H4 (cell line): ENCODE measurements at regions not wholly inside any gene's neighbourhood (a gene's known extent, or its start where the extent isn't known, plus 50 kb on each side); places are given as distances from the start of the nearest gene placed in this dataset.
"Not testable (repeated sequence)": the region's sequence is repeated elsewhere in the genome, so short reads cannot be mapped to it uniquely, and the experiment has no call there.

Source experiments
- DNase-seq: peaks from one replicate; pipeline ENCODE4 v3.0.0-alpha.2; 2015; ENCODE audit warnings: low spot score

DNA sequence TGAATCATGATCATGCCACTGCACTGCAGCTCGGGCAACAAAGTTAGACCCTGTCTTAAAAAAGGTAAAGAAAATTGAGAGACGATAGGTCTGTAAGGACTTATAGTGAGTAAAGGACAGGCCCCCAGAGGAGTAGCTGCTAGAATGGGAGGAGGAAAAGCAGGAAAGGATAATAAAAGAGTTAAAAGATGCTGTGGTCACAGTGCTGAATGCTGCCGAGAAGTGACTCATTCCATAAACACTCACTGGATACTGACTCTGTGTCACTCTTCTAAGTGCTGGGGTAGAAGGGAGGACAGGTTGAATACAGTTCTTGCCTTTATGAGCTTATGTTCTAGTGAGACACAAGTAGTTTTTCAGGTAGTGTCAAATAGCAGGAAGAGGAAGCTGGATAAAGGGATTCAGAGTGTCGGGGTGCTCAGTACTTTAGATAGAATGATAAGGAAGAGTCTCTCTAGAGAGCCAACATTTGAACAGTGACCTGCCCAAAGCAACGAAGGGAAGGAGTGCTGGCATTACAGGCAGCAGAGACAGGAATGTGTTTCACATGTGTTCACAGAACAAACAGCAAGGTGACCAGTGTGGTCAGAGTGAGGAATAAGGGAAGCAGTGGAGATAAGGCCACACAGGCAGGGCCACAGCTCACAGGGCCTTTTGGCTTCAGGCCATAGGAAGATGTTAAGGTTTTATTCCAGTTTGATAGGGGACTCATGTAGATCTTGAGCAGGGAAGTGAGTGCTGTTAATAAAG lies 1240.5 kb downstream of the UQCRFS1 start:
- no peak for DNase-seq

DNA sequence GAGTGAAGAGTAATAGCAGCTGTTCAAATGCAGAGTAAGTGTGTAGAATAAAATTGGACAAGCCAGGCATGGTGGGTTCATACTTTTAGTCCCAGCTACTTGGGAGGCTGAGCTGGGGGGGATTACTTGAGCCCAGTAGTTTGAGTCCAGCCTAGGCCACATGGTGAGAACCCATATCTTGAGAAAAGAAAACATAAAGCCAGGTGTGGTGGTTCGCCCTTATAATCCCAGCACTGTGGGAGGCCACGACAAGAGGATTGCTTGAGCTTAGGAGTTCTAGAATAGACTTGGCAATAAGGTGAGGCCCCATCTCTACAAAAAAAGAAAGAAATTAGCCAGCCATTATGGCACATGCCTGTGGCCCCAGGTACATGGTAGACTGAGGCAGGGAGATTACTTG lies 1241.1 kb downstream of the UQCRFS1 start:
- DNase-seq: no peak

DNA sequence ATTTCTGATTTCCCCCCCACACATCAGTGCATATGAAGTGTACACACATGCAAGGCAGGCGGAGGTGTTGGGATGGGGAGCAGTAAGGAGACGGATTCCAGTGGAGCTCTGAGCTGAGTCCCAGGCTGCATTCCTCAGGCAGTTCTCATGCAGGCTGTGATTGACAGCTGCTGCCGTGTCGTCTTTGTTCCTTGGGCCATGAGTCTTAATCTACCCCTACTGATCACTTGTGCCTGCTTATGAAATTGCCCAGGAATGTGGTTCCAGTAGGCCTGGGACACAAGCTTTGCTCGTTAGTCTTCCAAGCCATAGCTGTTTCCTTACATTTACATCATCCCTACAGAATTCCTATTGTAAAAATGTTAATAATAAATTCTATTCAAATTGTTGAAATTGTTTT lies 1241.9 kb downstream of the UQCRFS1 start:
- no peak for DNase-seq

DNA sequence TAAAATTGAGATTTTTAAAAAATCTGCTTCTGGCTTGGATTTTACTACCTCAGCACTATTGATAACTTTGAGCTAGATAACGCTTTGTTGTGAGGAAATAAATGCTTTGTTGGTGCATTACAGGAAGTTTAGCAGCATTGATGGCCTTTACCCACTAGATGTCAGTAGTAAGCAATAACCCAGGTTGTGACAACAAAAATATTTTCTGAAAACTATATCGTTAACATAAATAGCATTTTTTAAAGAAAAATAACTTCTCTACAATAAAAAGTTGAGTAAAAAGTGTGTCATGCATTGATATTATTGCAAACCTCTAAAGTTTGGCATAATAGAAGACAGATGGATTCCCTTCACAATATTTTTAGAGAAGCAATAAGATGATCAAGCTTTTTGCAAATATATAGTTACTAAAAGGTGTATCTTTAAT lies 1246.5 kb downstream of the UQCRFS1 start:
- no peak for DNase-seq

DNA sequence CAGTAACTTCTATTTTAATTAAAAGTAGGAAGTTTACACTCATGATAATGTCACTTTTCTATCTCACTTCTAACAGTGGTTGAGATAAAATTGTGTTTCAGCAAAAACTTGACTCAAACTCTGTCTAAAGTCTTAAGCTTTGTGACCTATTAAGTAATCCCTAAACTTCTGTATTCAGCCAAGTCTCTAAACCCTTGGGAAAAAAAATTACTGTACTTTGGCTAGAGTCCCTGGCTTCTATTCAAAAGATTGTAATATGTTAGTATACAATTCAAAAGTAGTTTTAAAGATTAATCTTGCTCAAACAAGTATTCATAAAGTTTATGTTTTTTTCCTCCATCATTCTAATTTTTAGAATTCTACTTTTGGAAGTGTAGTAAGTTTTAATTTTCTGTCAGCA lies 1248.8 kb downstream of the UQCRFS1 start:
- DNase-seq: no peak

DNA sequence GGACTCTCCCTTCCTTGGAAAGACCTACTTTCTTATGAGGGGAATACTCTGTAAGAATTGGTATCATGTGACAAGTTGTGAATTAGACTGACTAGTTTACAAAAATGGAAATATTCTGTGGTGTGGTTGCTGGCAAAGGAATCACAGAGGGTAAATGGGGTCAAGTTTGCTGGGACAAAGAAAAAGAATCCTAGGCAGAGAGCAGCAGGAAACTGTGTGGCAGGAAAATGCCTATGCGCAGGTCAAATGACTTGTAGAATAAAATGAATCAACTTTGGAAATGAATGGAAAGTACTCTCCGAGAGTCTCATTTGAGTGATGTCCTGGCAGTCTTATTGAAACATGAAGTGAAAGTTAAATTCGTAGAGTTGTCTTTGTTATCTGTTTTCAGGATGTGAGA lies 1250.7 kb downstream of the UQCRFS1 start:
- DNase-seq: no peak

DNA sequence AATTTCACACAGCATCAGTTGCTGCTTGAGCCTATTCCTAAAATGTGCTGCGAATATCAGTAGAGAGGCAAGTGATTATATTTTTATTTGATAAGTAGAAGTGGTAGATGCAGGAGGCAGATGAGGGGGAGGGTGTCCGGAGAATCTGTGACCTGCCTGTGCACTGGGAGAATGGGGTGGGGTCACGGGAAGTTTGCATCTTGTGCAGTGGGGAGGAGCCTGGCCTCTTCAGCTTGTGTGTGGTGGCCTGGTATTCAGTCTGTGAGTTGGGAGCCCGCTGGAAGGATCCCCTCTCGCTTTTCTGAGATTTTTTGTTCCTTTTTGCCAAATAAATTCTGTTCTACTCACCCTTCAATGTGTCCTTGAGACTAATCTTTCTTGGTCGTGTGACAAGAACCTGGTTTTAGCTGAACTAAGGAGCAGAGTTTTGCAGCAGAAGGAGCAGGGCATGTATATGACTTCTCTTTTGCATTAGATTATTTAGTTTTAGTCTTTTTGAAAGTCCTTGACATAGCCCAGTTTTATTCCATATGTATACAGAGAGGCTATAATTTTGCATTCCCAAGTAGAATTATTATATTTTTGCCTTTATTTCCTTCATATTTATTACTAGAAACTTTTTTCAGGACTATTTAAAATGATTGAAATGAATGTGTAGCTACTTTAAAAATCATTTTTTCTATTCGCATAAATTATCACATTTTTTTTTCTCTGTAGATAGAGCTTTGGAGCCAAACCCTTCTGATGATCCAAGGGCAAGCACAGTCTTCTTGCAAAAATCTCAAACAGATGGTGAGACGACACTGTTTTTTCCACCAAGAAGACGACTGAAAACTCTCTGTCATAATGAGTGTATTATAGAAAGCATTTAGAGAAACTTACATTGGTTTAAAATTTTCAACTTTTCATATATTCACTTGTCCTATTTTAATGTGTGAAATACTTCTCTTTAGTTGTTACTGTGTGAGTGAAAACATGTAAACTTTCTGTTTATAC lies 1257.2 kb downstream of the UQCRFS1 start:
- DNase-seq: no peak

DNA sequence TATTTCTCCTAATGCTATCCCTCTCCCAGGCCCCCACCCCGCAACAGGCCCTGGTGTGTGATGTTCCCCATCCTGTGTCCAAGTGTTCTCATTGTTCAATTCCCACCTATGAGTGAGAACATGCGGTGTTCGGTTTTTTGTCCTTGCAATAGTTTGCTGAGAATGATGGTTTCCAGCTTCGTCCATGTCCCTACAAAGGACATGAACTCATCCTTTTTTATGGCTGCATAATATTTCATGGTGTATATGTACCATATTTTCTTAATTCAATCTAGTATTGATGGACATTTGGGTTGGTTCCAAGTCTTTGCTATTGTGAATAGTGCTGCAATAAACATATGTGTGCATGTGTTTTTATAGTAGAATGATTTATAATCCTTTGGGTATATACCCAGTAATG lies 1270.3 kb downstream of the UQCRFS1 start:
- not testable (repeated sequence) for DNase-seq

DNA sequence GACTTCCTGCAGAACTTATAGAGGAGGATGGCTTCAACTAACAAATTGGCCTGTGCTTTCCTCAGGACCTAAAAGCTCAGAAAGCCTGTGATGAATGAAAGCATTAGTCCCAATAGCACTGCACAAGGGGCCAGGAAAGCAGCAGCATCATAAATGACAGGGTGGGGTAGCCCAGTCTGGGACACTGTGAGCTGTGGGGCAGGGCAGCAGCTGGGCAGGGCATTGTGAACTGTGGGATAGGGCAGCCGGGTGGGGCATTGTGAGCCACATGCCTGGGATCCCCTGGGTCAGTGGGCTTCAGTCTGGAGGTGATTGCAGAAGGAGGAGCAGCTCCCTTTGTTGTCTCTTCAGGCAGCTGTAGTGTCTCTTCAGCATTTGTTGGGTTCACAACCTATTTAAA lies 1276.8 kb downstream of the UQCRFS1 start:
- DNase-seq: no peak

DNA sequence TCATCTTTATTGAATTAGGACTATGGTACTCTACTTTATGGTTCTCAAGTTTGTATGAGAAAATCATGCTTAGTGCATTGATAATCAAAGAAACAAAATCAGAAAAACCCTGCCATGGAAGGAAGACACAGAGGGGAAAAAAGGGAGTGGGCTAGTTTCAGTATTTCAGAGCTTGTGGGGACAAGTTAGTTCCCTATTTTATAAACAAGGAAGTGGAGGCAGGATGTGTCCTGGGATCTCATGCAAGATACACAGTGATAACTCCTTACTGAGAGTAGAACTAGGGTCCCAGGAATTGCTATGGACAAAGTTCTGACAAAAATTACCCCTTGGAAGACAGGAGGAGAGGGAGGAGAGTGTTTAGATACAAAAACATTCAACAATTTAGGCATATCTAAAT lies 1277.3 kb downstream of the UQCRFS1 start:
- no peak for DNase-seq

DNA sequence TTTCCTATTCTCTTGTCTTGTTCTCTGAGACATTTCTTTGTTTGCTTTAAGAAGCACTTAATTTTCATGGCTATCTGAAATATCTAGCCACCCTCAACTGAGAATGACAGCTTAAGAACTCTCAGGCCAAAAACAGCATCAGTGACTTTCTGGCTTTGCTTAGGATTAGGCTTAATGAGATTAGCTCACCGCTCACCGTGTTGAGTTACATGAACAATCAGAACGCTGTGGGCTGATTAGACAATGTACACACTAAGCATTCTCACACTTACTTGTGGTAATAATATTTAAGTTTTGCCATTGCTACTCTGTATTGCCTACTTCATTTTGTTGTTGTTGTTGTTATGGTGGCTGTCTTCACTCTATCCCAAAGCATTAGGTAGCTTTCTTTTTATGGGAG lies 1283.6 kb downstream of the UQCRFS1 start:
- DNase-seq: no peak

DNA sequence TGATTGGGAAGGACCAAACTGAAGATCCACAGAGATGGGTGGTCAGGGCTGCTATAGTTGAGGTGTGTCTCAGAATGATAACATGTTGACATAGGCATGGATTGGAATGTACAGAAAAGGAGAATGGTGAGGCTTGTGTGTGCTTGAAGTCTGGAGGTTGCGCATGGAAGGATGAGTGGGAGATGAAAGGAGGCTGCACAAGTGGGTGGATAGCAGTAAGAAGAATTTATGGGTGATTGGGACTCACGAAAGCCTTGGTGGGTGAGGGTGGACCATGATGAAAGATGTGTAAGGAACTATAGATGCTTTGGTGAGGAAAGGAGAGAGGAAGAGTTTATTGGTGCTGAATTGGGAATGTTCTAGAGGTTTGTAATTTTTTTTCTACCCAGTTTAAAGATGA lies 1287.7 kb downstream of the UQCRFS1 start:
- DNase-seq: no peak

DNA sequence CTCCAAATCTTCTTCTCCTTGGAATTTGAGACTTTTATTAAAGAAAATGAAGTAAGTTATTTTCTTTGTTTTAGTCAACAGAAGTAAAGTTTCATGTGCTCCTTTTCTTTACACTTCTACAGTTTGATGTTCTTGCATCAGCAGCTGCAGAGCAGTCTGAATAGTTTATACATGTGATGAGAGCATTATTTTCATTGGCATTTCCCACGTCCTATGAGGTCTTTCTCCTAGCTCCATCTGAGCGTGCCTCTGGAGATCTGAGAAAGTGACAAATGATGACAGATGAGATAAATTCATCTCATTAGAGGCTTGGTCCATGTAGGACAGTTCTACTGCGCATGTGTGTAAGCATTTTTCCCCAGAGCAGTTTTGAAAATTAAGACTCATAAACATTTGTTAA lies 1290.0 kb downstream of the UQCRFS1 start:
- no peak for DNase-seq

DNA sequence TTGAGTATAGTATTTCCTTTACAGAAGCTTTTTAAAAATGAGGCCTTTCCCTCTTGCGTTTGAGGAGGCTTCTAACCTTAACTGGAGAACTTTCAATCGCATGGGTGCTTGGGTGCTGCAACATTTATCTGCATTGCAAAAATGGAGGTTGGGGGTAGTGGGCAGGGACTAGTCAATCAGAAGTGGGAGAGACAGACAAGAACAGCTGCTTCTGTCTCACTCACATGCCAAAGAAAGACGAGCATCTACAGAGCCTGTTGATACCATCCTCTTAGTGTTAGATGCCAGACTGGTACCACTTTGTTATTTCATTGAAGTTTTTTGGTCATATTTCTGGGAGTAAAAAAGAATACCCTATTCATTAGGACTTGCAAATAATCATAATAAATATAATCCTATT lies 1292.2 kb downstream of the UQCRFS1 start:
- DNase-seq: no peak

DNA sequence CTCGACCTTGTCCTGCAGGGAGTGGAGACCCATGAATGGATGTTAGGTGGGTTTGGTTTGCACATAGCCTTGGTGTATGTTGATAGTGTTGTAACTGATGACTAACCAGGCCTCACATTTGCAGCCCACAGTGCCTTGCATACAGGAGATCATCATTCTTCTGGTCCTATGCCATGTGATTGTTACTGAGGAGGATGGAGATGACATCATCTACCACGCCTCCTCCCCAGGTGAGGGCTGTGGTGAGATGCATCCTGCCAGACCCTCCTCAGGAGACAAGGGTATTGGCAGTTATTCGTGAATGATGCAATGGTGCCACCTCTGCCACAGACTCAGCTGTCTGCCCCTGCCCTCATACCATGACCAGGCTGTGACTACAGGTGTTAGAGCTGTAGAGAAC lies 1294.1 kb downstream of the UQCRFS1 start:
- DNase-seq: no peak

DNA sequence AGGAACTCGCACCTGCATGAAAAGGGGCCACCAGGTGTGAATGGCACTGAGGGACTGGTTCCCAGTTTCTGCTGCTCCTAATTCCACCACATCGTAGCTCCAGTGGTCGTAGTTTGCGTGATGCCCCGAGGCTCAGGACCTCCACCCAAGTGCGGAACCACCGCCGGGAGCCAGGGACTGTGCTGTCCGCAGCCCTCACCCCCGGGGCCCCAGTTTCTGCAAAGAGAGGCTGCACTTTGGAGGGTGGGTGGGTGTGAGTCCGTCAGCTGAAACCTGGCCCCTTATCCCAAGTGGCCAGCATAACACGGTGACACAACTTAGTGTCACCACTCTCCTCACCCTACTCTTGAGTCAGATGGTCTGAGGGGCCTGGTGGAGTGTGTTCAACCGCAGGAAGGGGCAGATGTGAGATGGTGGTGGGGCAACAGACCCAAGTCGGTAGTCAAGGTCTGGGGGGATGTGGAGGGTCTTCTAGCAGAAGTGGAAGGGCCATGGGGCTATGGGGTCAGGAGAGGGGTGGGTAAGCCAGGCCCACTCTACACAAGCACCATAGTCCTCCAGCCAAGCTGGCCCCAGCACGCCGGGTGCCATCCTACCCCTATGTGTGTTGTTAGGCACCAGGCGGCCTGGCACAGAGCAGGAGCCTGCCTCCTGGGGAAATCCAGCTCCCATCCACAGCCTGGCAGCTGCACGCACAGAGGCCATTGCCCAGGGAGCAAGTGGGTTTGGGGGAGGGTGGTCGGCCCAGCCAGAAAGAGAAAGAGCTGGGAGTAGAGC lies 1301.6 kb downstream of the UQCRFS1 start:
- DNase-seq: no peak

DNA sequence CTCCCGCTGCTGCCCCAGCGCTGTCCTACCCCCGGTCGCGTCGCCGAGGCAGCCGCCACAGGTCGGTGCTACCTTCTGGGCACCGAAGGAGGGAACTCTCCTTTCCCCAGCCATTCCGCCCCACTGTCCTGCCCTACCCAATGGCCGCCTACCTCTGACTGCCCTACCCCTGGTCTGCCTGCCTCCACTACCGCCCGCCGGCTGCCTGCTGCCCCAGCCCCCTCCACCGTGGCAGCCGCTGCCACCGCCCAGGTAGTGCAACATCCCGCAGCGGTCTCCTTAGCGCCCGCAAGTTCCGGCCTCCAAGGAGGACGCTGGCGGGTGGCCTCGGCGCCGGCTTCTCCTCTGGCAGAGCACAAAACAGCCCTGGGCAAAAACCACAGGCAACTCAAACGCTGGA lies 1303.1 kb downstream of the UQCRFS1 start:
- DNase-seq: no peak

DNA sequence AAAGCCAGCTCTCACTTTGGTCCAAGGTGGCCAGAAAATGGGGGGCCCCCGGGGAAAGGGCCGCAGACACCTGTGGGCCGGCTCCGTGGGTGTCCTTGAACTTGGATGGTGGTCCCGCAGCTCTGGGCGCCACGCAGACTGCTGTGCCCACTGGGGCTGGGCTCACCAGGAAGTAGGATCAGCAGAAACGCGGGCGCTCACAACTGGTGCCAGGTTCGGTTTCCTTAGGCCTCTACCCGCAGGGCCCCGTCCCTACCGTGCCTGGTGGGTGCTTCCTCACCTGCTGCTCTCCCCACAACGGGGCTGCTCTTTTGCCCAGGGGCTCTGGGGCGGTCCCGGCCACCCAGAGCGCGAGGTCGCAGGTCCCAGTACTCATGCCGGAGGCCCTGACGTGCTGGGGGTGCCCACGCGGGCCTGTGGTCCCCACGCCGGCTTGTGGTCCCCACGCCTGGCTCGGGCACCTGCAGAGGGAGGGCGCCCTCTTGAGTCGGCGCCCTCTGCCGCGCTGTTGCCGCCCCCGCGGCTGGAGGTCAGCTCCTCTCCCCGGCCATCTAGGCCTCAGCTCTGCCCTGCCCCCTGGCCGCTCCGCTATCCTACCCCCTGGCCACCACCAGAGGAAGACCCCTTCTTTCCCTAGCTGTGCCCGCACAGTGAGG lies 1303.6 kb downstream of the UQCRFS1 start:
- DNase-seq: no peak

DNA sequence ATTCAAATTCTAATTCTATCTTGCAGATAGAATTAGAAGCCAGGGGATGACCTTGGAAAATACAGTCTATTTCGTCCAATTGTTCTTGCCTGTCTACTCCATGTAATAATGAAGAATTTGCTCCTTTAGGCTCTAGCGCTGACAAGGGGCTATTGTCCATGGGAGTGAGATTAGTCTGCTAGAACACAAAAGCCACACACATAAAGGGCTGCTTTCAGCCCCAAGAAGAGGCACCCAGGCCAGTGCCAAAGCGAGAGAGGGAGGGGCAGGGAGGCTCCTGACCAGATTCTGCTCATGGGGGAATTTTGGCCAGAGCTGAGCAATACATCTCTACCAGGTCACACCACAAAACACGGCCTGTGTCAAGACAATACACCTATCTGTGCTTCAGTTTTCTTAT lies 1306.9 kb downstream of the UQCRFS1 start:
- DNase-seq: no peak

DNA sequence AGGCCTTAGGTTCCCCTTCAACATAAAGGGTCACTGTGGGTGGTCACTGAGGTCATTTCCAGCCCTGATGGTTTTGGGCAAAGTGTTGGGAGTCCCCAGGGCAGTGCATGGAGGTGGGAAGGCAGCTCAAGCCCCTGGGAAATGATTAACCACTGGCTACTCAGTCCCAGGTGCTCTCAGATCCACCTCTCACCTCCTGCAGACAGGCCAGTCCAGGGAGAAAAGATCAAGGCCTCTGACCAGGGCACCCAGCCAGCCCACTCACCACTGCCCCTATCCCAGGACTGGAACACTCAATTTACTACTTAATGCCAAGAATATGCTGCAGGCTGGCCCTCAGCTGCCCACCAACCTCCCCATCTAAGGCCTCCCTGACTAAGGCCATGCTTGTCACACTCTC lies 1307.9 kb downstream of the UQCRFS1 start:
- no peak for DNase-seq

DNA sequence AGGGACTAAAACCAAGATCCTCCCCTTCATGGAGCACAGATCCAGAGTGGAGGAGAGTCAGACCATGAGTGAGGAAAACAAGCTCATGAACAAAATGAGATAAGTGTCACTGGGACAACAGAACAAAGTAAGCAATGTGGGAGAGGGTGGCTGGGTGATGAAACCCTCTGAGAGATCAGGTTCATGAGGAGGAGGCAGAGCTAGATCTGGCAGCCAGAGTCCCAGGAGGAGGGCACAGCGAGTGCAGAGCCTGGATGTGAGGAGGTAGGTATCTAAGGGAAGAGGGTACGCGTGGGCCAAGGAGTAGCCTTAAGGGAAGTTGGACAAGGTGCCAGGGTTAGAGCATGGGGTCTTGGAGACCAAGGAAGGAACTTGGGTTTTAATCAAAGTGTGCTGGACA lies 1311.9 kb downstream of the UQCRFS1 start:
- DNase-seq: no peak

DNA sequence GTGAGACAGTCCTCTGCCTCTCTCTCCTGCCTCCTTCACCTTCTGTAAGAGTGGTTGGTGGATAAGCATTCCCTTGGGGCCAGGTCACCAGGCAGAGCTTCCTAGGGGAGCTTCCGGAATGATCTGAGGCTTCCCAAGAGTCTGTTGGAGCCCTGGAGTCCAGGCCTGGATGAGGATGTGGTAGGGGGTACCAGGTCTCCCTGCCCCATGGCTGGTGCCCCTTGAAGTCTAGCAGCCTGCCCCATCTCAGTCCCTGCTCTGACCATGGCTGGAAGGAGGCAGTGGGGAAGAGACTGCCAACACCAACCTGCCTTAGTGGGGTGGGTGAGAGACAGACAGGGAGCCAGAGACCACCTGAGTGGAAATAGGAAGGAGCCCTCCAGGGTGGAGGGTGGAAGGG lies 1316.9 kb downstream of the UQCRFS1 start:
- no peak for DNase-seq
